ENCODE measurements at regions not wholly inside any gene's neighbourhood (a gene's known extent, or its start where the extent isn't known, plus 50 kb on each side); places are given as distances from the start of the nearest gene placed in this dataset.

DNA sequence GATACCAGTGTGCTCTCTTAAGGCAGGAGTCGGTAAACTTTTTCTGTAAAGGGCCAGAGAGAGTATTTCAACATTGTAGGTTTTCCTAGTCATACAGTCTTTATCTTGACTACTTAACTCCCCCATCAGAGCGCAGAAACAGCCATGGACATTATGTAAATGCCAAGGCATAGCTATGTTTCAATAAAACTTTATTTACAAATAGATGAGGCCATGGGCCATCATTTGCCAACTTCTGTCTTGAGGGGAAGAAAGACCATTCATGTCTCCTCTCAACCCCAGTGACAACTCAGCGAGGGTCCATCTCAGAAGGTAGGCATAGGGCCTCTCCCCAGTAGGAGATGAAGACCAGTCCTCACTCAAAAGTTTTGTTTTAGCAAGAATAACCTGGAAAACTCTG lies 301.3 kb downstream of the FBXW7 start:
- DNase-seq = no peak

- no peak for DNase-seq
These were observed 303.6 kb downstream of the FBXW7 start for GRCh38 chr4:152232271-152232670.

- DNase-seq = no peak
These were observed 306.1 kb downstream of the FBXW7 start for GRCh38 chr4:152229782-152230289.

DNA sequence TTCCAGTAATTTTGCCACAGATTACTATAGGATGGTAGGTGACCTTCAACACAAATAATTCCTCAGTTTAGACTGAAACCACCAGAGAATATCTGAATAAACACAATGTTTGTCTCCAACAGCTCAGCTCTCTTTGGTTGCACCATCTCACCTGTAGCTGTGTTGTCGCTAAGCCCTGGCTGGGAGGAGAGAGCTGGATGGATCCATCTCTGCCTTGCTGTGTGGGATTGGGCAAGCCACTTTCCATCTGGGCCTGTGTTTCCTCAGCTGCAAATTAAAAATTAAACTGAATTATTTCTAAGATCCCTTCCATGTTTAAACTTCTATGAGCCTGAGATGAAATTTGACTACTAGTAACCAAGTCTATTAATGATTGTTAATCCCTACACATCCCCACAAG lies 310.2 kb downstream of the FBXW7 start:
- no peak for DNase-seq

- DNase-seq = no peak
These were observed 311.0 kb downstream of the FBXW7 start for GRCh38 chr4:152224721-152225420.

DNA sequence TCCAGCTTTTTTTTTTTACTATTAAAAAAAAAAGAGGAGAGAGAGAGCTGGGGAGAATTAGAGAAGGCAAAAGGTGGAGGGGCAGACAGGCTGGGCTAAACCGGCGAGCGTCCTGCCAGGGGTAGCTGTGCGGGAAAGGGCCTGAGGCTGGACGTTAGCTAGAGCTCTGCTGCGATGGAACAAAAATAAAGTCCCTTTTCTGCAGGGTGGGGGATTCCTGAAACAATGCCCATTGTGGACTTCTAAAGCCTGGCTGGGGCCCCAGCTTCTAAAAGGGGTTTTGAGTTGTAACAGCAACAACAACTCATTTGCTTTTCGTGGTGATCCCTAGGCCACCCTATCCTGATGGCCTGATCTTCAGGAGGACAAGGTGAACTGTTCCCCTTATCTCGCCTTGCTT lies 311.7 kb downstream of the FBXW7 start:
- DNase-seq = no peak

- DNase-seq = no peak
These were observed 312.3 kb downstream of the FBXW7 start for GRCh38 chr4:152223600-152223999.

- DNase-seq = no peak
These were observed 313.9 kb downstream of the FBXW7 start for GRCh38 chr4:152221816-152222516.

DNA sequence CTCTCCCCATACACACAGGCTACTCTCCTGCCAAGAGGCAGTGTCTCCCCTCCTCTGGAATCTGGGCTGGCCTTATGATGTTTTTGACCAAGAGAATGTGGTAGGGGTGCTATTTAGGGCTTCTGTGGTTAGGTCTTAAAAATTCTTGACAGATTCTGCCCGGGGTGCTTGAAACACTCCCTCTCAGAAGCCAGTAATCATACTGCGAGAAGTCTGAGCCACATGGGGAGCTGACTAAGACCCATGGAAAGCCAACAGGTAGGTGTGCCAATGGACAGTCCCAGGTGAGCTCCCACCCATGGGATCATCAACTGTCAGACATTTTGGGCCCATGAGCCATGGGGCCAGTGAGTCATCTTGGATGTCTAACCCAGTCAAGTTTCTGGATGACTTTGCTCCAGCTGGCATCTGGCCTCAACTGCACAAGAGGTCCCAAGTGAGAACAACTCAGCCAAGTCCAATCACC lies 315.7 kb downstream of the FBXW7 start:
- no peak for DNase-seq

DNA sequence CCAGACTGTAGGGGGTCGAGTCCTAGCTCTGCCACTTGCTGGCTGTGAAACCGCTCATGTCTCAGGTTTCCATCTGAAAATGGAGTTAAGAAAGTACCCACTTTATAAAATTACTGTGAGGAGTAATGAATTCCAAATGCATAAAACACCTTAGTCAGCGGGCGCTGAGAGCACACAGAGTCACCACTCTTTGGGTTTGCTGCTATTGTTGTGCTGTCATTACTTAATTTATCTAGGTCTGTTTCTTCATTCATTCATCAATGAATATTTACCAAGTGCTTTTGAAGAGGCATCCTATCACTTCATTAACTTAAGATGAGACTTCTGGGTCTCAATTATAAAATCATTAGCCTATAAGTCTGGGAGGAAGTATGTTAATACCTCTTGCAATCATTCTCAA lies 317.3 kb downstream of the FBXW7 start:
- DNase-seq = no peak

- DNase-seq = no peak
These were observed 318.0 kb downstream of the FBXW7 start for GRCh38 chr4:152217896-152218295.

DNA sequence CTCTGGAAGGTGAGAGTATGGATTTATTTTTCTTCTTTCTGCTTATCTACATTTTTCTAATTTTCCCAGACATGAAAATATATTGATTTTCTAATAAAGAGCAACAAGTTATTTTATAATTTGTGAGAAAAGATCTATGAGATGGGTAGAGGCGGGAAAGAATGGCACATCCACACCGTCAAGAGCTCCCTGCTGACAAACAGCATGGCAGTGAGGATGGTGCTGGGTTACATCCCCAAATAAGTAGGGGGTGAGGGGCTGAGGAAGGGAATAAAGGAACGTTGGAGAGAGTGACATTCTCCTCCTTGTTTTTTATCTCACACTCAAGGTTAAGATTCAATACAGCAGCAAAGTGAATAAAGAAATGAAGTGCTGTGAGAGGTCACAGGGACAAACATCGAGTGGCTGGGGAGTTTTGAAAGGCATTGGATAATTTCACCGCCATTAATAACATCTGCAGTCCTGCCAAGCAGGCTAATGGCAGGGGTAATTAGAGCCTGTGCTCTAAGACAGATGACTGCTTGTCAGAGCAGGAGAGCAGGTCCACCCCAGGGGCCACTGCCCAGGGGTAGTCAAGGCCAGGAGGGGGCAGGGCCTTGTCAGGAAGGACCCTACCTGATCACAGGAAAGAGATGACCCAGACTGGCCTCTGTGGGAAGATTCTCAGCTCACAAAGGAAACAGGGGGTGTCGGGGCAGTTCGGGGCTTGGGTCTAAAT lies 323.8 kb downstream of the FBXW7 start:
- DNase-seq = no peak

DNA sequence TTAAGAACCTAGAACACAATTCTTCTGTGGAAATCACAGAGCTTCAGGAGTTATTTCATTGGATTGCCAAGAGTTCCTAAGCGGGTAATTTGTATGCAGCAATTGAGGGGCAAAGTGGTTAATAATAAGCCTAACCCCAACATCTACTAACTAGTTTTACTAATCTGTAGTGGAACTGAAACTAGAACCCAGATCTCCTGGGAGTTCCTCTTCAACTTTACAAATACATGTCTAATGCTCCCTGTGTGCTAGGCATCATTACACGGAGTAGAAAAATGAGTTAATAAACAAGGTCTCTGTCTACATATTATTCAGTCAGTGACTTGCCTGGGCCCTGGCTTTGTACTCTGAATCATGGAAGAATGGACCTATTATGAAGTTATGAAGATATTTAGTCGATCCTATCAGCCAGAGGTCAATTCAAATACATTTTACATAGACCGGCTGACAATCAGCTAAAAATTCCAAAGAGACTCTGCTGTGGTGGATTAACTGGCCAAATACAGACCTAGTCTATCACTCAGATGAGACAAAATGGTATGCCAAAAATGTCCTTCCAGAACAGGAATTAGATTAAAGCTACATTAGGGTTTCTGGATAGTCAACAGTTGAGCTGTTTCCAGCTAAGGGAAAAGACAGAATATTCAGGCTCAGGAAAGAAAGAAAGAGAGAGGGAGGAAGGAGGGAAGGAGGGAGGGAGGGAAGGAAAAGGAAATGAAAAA lies 326.0 kb downstream of the FBXW7 start:
- DNase-seq = no peak

DNA sequence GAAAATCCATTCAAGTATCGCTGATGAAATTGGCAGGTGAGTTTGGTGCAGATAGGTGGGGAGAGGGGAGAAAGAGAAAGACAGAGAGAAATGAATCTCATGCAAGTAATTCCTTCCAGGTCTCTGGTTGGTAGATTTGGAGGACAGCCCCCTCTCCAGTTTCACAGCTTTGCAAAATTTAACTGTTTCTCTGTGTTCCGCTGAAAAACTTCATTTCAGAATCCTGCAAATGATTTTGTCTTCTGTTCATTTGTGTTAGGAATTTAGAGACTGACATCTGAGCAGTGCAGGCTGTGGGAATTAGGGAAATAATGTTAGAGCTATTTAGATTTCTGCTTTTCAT lies 328.5 kb downstream of the FBXW7 start:
- no peak for DNase-seq

GRCh38 chr4:152206646-152207377 lies 329.1 kb downstream of the FBXW7 start:
- no peak for DNase-seq

DNA sequence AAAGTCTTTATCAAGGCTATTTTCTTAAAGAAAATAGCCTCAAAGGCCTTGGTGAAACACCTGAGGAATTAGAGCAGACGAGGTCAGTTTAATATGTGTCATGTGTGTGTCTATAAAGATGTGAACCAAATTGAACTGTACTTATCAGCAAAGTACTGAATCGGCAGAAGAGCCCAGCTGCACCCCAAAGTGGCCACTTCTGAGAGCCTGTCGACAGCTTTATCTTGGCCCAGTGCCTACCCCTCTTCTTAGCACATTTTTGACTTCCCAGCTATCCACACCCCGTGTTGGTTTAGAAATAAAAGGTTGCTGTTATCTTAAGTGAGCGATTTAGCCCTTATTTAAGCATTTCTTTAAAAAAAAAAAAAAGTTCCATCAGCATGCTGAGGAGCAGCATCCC lies 329.7 kb downstream of the FBXW7 start:
- no peak for DNase-seq

- DNase-seq = no peak
These were observed 333.5 kb downstream of the FBXW7 start for GRCh38 chr4:152202415-152202814.

- DNase-seq = no peak
These were observed 335.2 kb downstream of the FBXW7 start for GRCh38 chr4:152200511-152201333.

DNA sequence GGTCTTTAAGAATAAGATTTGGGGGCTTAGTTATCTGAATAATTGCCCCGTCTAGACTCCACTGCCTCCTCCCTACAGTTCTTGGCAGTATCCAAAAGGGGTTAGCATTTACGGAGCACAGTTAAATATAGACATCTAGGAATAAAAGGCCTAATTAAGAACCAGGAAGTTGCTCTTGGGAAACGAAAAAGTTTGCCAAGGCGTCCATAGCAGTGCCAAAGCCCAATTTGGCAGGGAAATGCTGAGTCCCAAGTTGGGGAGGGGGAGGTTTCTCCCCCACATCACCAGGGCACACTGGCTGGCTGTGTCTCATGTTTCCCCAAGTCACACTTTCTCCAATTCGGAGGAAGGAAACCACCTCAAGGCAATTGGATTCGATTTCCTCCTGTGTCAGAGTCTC lies 338.7 kb downstream of the FBXW7 start:
- DNase-seq = no peak

DNA sequence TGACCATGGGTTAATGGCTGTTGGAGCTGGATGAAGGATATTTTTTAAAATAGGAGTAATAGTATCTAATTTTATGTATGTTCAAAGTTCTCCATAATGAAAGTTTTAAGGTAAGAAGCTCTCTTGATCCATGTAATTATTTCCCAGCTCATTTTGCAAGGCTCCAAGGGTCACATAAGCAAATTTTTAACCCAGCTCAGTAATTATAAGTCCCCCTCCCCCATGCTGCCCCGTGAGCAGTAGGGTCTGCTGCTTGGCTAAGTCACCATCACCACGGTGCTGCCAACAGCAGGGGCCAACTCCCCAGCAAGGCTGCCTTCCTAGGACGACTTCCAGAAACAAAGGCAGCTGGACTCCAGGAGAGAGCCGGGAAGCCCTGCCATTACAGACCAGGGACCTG lies 340.0 kb downstream of the FBXW7 start:
- DNase-seq = no peak

- DNase-seq = no peak
These were observed 342.8 kb downstream of the FBXW7 start for GRCh38 chr4:152193059-152193458.

- no peak for DNase-seq
These were observed 345.0 kb downstream of the FBXW7 start for GRCh38 chr4:152190907-152191306.

Measured in AML-193 (cell line).